ENCODE measurements at regions not wholly inside any gene's neighbourhood (a gene's known extent, or its start where the extent isn't known, plus 50 kb on each side); places are given as distances from the start of the nearest gene placed in this dataset.

GRCh38 chr5:126074538-126074937 is 348.7 kb upstream of the GRAMD2B start:
- CTCF ChIA-PET: no interaction called here
- SMC1A ChIA-PET (ENCODE audit: uncharacterized antibody, unreplicated experiment): no interaction called here
- POLR2A ChIA-PET: no interaction called here
- Histone ChIP-seq H3K27me3 (replicated peaks in 1 of 2; ENCODE audit: control insufficient read depth in 2 of 2, insufficient read depth in 2 of 2, low read length in 1 of 2) (no peaks in the 10 kb centered on the region), H3K9me3 (replicated peaks; ENCODE audit: control insufficient read depth, insufficient read depth, low read length) (no peaks in the 10 kb centered on the region), H3K4me1 (ENCODE audit: control insufficient read depth, insufficient read depth, low read length) (no peaks in the 10 kb centered on the region), H3K4me2 (ENCODE audit: control insufficient read depth, insufficient read depth) (no peak overlapping the region), H3K4me3 (no peak overlapping the region), H3K9ac (ENCODE audit: control insufficient read depth, insufficient read depth, low read length) (no peak overlapping the region), H3K36me3 (ENCODE audit: control insufficient read depth in 2 of 2, insufficient read depth in 2 of 2, low read length in 1 of 2) (no peaks in the 10 kb centered on the region), H4K20me1 (ENCODE audit: control insufficient read depth, insufficient read depth) (no peaks in the 10 kb centered on the region), H3K79me2 (ENCODE audit: control insufficient read depth, insufficient read depth, low read length) (no peaks in the 10 kb centered on the region), H2AFZ (ENCODE audit: control insufficient read depth, low read depth, low read length) (no peak overlapping the region), H3K27ac (ENCODE audit: control insufficient read depth, insufficient read depth) (no peak overlapping the region)
- TF ChIP-seq SMARCA5 (IDR thresholded peaks at IDR 0.05) (no peak), POLR2A (IDR thresholded peaks at IDR 0.05; ENCODE audit: low read depth, low read length) (no peak), RELA (IDR thresholded peaks at IDR 0.05; ENCODE audit: borderline replicate concordance, partially characterized antibody) (no peak), ZBTB11 (CRISPR knock-in tag; IDR thresholded peaks at IDR 0.05) (no peak), MYC (IDR thresholded peaks at IDR 0.05; ENCODE audit: insufficient read depth, insufficient read length, insufficient replicate concordance, low read length, severe bottlenecking) (no peak), ZNF217 (IDR thresholded peaks at IDR 0.05) (no peak)
- no TSS peak for BruUV-seq (replicated peaks)
- RAD21 ChIA-PET (ENCODE audit: unreplicated experiment): no interaction called here
- in situ Hi-C loops (cut with MboI) (no loop called here), intact Hi-C loops (cut with micrococcal nuclease; ENCODE audit: unreplicated experiment) (no loop called here)
- FAIRE-seq (no peak), DNase-seq (ENCODE audit: low read depth, low spot score) (no peak), ATAC-seq (no peak)
- 0% methylated on average over 1 of the region's 1 CpG for WGBS (ENCODE audit: insufficient coverage, insufficient replicate concordance, low lambda C conversion rate, missing lambda C conversion rate)

DNA sequence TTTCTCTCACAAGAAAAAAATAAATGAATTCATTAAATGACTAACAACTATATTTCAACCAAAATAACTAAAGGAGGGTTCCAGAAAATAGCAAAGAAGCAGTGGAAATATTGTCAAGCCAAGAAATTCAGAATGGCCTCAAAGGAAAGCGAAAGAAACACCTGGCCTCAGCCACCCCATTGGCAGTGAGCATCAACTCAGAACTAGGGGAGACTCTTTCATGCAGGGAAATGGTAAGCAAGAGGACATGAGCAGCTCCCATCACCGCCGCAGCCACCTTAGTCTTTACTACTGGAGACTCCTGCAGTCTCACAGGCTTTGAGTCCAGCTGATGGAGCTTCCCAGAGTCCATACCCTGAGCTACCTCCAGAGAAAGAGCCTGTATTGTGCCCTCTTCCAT is 343.9 kb upstream of the GRAMD2B start:
- CTCF ChIA-PET: no interaction called here
- Histone ChIP-seq H3K27ac (ENCODE audit: control insufficient read depth, insufficient read depth) (no peak overlapping the region), H3K4me2 (ENCODE audit: control insufficient read depth, insufficient read depth) (no peak overlapping the region), H3K9ac (ENCODE audit: control insufficient read depth, insufficient read depth, low read length) (no peak overlapping the region), H3K9me3 (replicated peaks; ENCODE audit: control insufficient read depth, insufficient read depth, low read length) (no peaks in the 10 kb centered on the region), H3K4me3 (no peak overlapping the region), H4K20me1 (ENCODE audit: control insufficient read depth, insufficient read depth) (no peaks in the 10 kb centered on the region), H3K4me1 (ENCODE audit: control insufficient read depth, insufficient read depth, low read length) (no peaks in the 10 kb centered on the region), H3K36me3 (ENCODE audit: control insufficient read depth in 2 of 2, insufficient read depth in 2 of 2, low read length in 1 of 2) (no peaks in the 10 kb centered on the region), H3K79me2 (ENCODE audit: control insufficient read depth, insufficient read depth, low read length) (no peaks in the 10 kb centered on the region), H3K27me3 (replicated peaks in 1 of 2; ENCODE audit: control insufficient read depth in 2 of 2, insufficient read depth in 2 of 2, low read length in 1 of 2) (no peaks in the 10 kb centered on the region), H2AFZ (ENCODE audit: control insufficient read depth, low read depth, low read length) (no peak overlapping the region)
- no peak for TF ChIP-seq BRCA1 (IDR thresholded peaks at IDR 0.05; ENCODE audit: low read depth, low read length)
- TF ChIP-seq, protein P1, sequence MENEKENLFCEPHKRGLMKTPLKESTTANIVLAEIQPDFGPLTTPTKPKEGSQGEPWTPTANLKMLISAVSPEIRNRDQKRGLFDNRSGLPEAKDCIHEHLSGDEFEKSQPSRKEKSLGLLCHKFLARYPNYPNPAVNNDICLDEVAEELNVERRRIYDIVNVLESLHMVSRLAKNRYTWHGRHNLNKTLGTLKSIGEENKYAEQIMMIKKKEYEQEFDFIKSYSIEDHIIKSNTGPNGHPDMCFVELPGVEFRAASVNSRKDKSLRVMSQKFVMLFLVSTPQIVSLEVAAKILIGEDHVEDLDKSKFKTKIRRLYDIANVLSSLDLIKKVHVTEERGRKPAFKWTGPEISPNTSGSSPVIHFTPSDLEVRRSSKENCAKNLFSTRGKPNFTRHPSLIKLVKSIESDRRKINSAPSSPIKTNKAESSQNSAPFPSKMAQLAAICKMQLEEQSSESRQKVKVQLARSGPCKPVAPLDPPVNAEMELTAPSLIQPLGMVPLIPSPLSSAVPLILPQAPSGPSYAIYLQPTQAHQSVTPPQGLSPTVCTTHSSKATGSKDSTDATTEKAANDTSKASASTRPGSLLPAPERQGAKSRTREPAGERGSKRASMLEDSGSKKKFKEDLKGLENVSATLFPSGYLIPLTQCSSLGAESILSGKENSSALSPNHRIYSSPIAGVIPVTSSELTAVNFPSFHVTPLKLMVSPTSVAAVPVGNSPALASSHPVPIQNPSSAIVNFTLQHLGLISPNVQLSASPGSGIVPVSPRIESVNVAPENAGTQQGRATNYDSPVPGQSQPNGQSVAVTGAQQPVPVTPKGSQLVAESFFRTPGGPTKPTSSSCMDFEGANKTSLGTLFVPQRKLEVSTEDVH (IDR thresholded peaks at IDR 0.05; ENCODE audit: low read depth, partially characterized antibody): no peak
- POLR2A ChIA-PET: no interaction called here
- in situ Hi-C loops (cut with MboI) (no loop called here), intact Hi-C loops (cut with micrococcal nuclease; ENCODE audit: unreplicated experiment) (no loop called here)
- no TSS peak for BruUV-seq (replicated peaks)
- RAD21 ChIA-PET (ENCODE audit: unreplicated experiment): no interaction called here
- SMC1A ChIA-PET (ENCODE audit: uncharacterized antibody, unreplicated experiment): no interaction called here
- FAIRE-seq (no peak), DNase-seq (ENCODE audit: low read depth, low spot score) (no peak), ATAC-seq (no peak)
- WGBS (ENCODE audit: insufficient coverage, insufficient replicate concordance, low lambda C conversion rate, missing lambda C conversion rate): 16% methylated on average over 3 of the region's 3 CpGs

All from GM12878 (cell line).